ENCODE measurements at regions not wholly inside any gene's neighbourhood (a gene's known extent, or its start where the extent isn't known, plus 50 kb on each side); places are given as distances from the start of the nearest gene placed in this dataset.

DNA sequence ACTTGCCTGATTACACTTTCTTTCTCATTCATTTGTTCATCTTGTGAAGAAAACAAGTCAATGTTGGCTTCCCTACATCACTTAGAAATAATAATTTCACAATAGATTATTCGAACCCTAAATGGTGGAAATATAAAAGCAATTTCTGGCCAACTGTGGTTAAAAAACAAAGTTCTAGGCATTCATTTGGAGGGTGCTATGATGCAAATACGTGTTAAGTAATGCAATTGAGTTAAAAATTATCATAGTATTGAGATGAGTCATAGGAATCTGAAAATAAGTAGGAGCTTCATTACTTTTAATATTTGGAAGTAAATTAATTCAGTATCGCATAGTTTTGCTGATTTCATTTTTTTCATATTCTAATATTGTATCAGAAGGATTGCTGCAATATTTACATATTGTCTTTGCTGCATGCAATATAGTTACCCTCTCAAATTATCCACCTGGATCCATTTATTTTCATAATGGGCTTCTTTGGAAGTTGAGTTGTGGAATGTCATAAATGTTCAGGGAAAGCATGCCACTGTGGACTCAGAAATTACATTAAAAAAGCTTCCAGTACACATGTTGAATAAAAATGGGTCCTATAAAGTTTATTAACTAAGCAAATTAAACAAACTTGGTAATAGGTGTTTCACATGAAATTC, 647.7 kb upstream of the WWC1 start:
- DNase-seq, result no peak
- Histone ChIP-seq H3K27ac (ENCODE audit: low read length) (no peak overlapping the region), H3K27me3 (ENCODE audit: control insufficient read depth, insufficient read depth, low read length) (no peaks in the 10 kb centered on the region), H3K36me3 (ENCODE audit: control insufficient read depth, insufficient read depth, low read length) (no peaks in the 10 kb centered on the region), H3K4me3 (ENCODE audit: low read length) (no peak overlapping the region), H3K9me3 (ENCODE audit: control insufficient read depth, insufficient read depth, low read length) (peaks cover 4% of the 10 kb centered on the region), H3K4me1 (ENCODE audit: control insufficient read depth, insufficient read depth, low read length) (no peaks in the 10 kb centered on the region)
- Mint-ChIP-seq H3K9me3 (peaks cover 2 to 3% of the 10 kb centered on the region in 2 donors), H3K36me3 (no peaks in the 10 kb centered on the region), H3K27me3 (ENCODE audit: low read depth in 2 of 2) (no peaks in the 10 kb centered on the region), H3K27ac (no peak overlapping the region), H3K4me3 (no peak overlapping the region), H3K4me1 (no peaks in the 10 kb centered on the region)
- WGBS (ENCODE audit: insufficient coverage), result 93% methylated on average over 2 of the region's 3 CpGs
- intact Hi-C loops (cut with micrococcal nuclease), result no loop called here
- TF ChIP-seq, protein P1, sequence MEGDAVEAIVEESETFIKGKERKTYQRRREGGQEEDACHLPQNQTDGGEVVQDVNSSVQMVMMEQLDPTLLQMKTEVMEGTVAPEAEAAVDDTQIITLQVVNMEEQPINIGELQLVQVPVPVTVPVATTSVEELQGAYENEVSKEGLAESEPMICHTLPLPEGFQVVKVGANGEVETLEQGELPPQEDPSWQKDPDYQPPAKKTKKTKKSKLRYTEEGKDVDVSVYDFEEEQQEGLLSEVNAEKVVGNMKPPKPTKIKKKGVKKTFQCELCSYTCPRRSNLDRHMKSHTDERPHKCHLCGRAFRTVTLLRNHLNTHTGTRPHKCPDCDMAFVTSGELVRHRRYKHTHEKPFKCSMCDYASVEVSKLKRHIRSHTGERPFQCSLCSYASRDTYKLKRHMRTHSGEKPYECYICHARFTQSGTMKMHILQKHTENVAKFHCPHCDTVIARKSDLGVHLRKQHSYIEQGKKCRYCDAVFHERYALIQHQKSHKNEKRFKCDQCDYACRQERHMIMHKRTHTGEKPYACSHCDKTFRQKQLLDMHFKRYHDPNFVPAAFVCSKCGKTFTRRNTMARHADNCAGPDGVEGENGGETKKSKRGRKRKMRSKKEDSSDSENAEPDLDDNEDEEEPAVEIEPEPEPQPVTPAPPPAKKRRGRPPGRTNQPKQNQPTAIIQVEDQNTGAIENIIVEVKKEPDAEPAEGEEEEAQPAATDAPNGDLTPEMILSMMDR (IDR thresholded peaks at IDR 0.05), result no peak
- no peak for ATAC-seq

DNA sequence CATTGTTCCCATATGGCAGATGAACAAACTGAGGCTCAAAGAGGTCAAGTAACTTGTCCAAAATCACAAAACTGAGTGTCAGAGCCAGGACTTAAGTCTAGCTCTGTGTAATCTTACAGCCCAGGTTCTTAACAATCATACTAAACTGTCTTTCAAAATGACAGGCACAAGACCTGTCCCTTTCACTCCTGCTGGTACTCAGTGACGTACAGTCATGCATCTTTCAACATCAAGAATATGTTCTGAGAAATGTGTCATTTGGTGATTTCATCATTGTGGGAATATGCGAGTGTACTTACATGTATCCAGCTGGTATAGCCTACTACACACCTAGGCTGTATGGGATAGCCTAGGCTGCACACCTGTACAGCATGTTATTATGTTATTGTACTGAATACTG, 646.8 kb upstream of the WWC1 start:
- TF ChIP-seq, protein P1 (IDR thresholded peaks at IDR 0.05), result no peak
- Mint-ChIP-seq H3K4me3 (no peak overlapping the region), H3K9me3 (peaks cover 2 to 3% of the 10 kb centered on the region in 2 donors), H3K4me1 (no peaks in the 10 kb centered on the region), H3K27ac (no peak overlapping the region), H3K27me3 (ENCODE audit: low read depth in 2 of 2) (no peaks in the 10 kb centered on the region), H3K36me3 (no peaks in the 10 kb centered on the region)
- H3K4me1 ChIP-seq (ENCODE audit: control insufficient read depth, insufficient read depth, low read length), result no peaks in the 10 kb centered on the region
- H3K27ac ChIP-seq (ENCODE audit: low read length), result no peak overlapping the region
- H3K4me3 ChIP-seq (ENCODE audit: low read length), result no peak overlapping the region
- 88% methylated on average over 1 of the region's 2 CpGs for WGBS (ENCODE audit: insufficient coverage)
- no peak for DNase-seq
- no peaks in the 10 kb centered on the region for H3K36me3 ChIP-seq (ENCODE audit: control insufficient read depth, insufficient read depth, low read length)
- H3K27me3 ChIP-seq (ENCODE audit: control insufficient read depth, insufficient read depth, low read length), result no peaks in the 10 kb centered on the region
- no peak for ATAC-seq
- intact Hi-C loops (cut with micrococcal nuclease), result no loop called here
- peaks cover 4% of the 10 kb centered on the region for H3K9me3 ChIP-seq (ENCODE audit: control insufficient read depth, insufficient read depth, low read length)

DNA sequence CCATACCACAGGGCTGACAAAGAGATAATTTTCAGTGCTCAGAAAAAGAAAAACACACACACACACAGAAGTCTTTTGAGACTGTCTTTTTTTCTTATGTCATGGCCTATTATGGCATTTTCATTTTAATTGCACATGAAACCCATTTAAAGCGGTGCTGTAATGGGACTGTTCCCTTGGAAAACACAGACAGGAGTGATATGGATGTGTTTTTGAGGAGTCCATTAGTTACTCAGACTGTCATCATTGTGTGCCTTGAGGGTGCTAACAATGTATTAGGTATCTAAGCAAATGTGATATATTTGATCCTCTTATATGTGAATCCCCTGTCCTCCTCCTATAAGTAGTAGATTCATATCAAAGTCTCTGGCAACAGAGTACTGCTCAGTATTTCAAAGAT, 642.0 kb upstream of the WWC1 start:
- ATAC-seq (no peak), DNase-seq (no peak)
- no peaks in the 10 kb centered on the region for H3K4me1 Mint-ChIP-seq
- H3K36me3 Mint-ChIP-seq, result no peaks in the 10 kb centered on the region
- intact Hi-C loops (cut with micrococcal nuclease), result no loop called here
- Histone ChIP-seq H3K27ac (ENCODE audit: low read length) (no peak overlapping the region), H3K36me3 (ENCODE audit: control insufficient read depth, insufficient read depth, low read length) (no peaks in the 10 kb centered on the region), H3K27me3 (ENCODE audit: control insufficient read depth, insufficient read depth, low read length) (no peaks in the 10 kb centered on the region), H3K4me1 (ENCODE audit: control insufficient read depth, insufficient read depth, low read length) (no peaks in the 10 kb centered on the region), H3K4me3 (ENCODE audit: low read length) (no peak overlapping the region), H3K9me3 (ENCODE audit: control insufficient read depth, insufficient read depth, low read length) (peaks cover 4% of the 10 kb centered on the region)
- WGBS (ENCODE audit: insufficient coverage), result 91% methylated on average over 1 of the region's 1 CpG
- H3K4me3 Mint-ChIP-seq, result no peak overlapping the region
- peaks cover 3 to 4% of the 10 kb centered on the region in 2 donors for H3K9me3 Mint-ChIP-seq
- TF ChIP-seq, protein P1 (IDR thresholded peaks at IDR 0.05), result no peak
- H3K27me3 Mint-ChIP-seq (ENCODE audit: low read depth in 2 of 2), result no peaks in the 10 kb centered on the region
- no peak overlapping the region for H3K27ac Mint-ChIP-seq

DNA sequence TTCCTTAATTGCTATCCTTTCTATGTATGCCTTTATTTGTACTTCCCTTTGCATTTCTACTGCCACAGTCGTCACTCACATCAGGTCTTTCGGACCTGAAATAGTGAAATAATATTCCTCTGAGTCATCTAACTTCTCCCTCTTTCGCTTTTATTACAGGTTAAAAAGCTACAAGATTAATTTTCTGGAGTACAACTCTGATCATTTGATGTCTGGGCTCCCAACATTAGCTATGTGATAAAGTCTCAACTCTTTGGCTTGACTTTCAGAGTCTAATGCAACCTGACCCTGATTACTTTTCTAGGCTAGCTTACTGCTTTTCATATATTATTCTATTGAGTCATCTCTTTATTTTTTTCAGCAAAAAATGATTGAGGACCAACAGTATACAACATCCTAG, 638.8 kb upstream of the WWC1 start:
- no peak overlapping the region for H3K4me3 Mint-ChIP-seq
- TF ChIP-seq, protein P1 (IDR thresholded peaks at IDR 0.05), result no peak
- H3K36me3 ChIP-seq (ENCODE audit: control insufficient read depth, insufficient read depth, low read length), result no peaks in the 10 kb centered on the region
- H3K27me3 Mint-ChIP-seq (ENCODE audit: low read depth in 2 of 2), result no peaks in the 10 kb centered on the region
- H3K4me1 Mint-ChIP-seq, result no peaks in the 10 kb centered on the region
- H3K4me3 ChIP-seq (ENCODE audit: low read length), result no peak overlapping the region
- peaks cover 4% of the 10 kb centered on the region in 2 donors for H3K9me3 Mint-ChIP-seq
- no peaks in the 10 kb centered on the region for H3K27me3 ChIP-seq (ENCODE audit: control insufficient read depth, insufficient read depth, low read length)
- H3K9me3 ChIP-seq (ENCODE audit: control insufficient read depth, insufficient read depth, low read length), result no peaks in the 10 kb centered on the region
- intact Hi-C loops (cut with micrococcal nuclease), result no loop called here
- no peak for ATAC-seq
- no peak overlapping the region for H3K27ac ChIP-seq (ENCODE audit: low read length)
- DNase-seq, result no peak
- H3K4me1 ChIP-seq (ENCODE audit: control insufficient read depth, insufficient read depth, low read length), result no peaks in the 10 kb centered on the region
- H3K36me3 Mint-ChIP-seq, result no peaks in the 10 kb centered on the region
- WGBS (ENCODE audit: insufficient coverage), result 84% methylated on average over 3 of the region's 3 CpGs
- no peak overlapping the region for H3K27ac Mint-ChIP-seq

Measured in natural killer cell (primary cell).